Kidney epithelial cell (primary cell): ENCODE measurements at regions not wholly inside any gene's neighbourhood (a gene's known extent, or its start where the extent isn't known, plus 50 kb on each side); places are given as distances from the start of the nearest gene placed in this dataset.

Experiments used
- DNase-seq: peaks from one replicate; pipeline ENCODE4 v3.0.0-alpha.2; 2010; ENCODE audit warnings: low read depth
- H3K27me3 ChIP-seq: 2 replicates; pipeline ENCODE4 v1.6.0; 2011; ENCODE audit warnings: low read length; ENCODE audit not compliant: control insufficient read depth, insufficient read depth
- H3K36me3 ChIP-seq: 2 replicates; pipeline ENCODE4 v1.5.1; 2011; ENCODE audit warnings: low read length; ENCODE audit not compliant: control insufficient read depth, insufficient read depth
- H3K4me3 ChIP-seq: 2 replicates; pipeline ENCODE4 v1.5.1; 2011; ENCODE audit warnings: low read depth, mild to moderate bottlenecking, control low read depth, low read length
- CTCF ChIP-seq: IDR thresholded peaks from 2 replicates; pipeline ENCODE4 v1.5.1; 2011; ENCODE audit warnings: mild to moderate bottlenecking, moderate library complexity, low read length, control low read depth, inconsistent platforms; ENCODE audit not compliant: insufficient read depth, poor library complexity, severe bottlenecking

GRCh38 chr15:93866948-93867347 lies 364.4 kb upstream of the MCTP2 start:
- Histone ChIP-seq H3K4me3 (no peak overlapping the region), H3K27me3 (no peaks in the 10 kb centered on the region), H3K36me3 (no peaks in the 10 kb centered on the region)
- no peak for DNase-seq
- no peak for TF ChIP-seq CTCF

GRCh38 chr15:93866476-93866875 lies 364.9 kb upstream of the MCTP2 start:
- no peak overlapping the region for H3K4me3 ChIP-seq
- no peak for DNase-seq
- H3K36me3 ChIP-seq: no peaks in the 10 kb centered on the region
- no peak for TF ChIP-seq CTCF
- no peaks in the 10 kb centered on the region for H3K27me3 ChIP-seq

GRCh38 chr15:93865586-93865985 lies 365.8 kb upstream of the MCTP2 start:
- H3K4me3 ChIP-seq: no peak overlapping the region
- no peak for TF ChIP-seq CTCF
- no peak for DNase-seq

GRCh38 chr15:93862791-93863190 lies 368.6 kb upstream of the MCTP2 start:
- no peaks in the 10 kb centered on the region for H3K36me3 ChIP-seq
- H3K27me3 ChIP-seq: no peaks in the 10 kb centered on the region
- no peak for TF ChIP-seq CTCF
- H3K4me3 ChIP-seq: no peak overlapping the region
- DNase-seq: no peak

More at GRCh38 chr15:93865586-93865985, 365.8 kb upstream of the MCTP2 start:
- Histone ChIP-seq H3K27me3 (no peaks in the 10 kb centered on the region), H3K36me3 (no peaks in the 10 kb centered on the region)

GRCh38 chr15:93861956-93862741 lies 369.2 kb upstream of the MCTP2 start:
- Histone ChIP-seq H3K27me3 (no peaks in the 10 kb centered on the region), H3K4me3 (no peak overlapping the region), H3K36me3 (no peaks in the 10 kb centered on the region)
- no peak for TF ChIP-seq CTCF
- no peak for DNase-seq

- Histone ChIP-seq H3K4me3 (no peak overlapping the region), H3K27me3 (no peaks in the 10 kb centered on the region), H3K36me3 (no peaks in the 10 kb centered on the region)
- TF ChIP-seq CTCF: no peak
- no peak for DNase-seq
Observed at GRCh38 chr15:93861413-93861812, 369.9 kb upstream of the MCTP2 start.
